SH-SY5Y (cell line): ENCODE measurements at regions not wholly inside any gene's neighbourhood (a gene's known extent, or its start where the extent isn't known, plus 50 kb on each side); places are given as distances from the start of the nearest gene placed in this dataset.

ENCODE experiments used
- GATA2 ChIP-seq: IDR thresholded peaks from 2 replicates; pipeline ENCODE4 v1.6.1; 2011; ENCODE audit warnings: mild to moderate bottlenecking, low read depth, low read length
- GATA3 ChIP-seq: IDR thresholded peaks from 2 replicates; pipeline ENCODE4 v1.6.1; 2011; ENCODE audit warnings: low read depth, mild to moderate bottlenecking, low read length, moderate library complexity

DNA sequence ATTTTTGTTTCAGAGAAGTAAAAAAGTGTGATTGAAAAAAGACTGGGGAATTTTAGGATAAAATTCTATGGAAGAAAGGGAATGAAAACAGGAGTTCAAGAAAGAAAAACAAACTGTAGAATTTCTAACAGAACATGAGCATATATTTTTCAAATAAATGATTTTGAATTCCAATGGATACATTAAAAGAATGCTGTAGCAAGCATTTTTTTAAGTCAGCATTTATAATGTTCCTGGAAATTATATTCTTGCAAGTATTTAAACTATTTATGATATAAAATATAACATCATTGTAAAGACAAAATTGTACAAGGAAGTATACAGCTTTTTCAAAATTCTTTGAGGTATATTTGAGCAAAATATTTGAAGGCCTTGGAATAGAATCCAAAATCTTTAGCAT lies 450.7 kb downstream of the AEBP2 start:
- no peak for TF ChIP-seq GATA2
- no peak for TF ChIP-seq GATA3
